ENCODE measurements at regions not wholly inside any gene's neighbourhood (a gene's known extent, or its start where the extent isn't known, plus 50 kb on each side); places are given as distances from the start of the nearest gene placed in this dataset.

GRCh38 chr22:49170053-49170452, 657.6 kb downstream of the BRD1 start:
- DNase-seq (ENCODE audit: low spot score): no peak

GRCh38 chr22:49169074-49169744, 658.5 kb downstream of the BRD1 start:
- no peak for DNase-seq (ENCODE audit: low spot score)

- no peak for DNase-seq (ENCODE audit: low spot score)
These were observed 659.4 kb downstream of the BRD1 start for GRCh38 chr22:49168219-49168813.

- DNase-seq (ENCODE audit: low spot score): no peak
These were observed 660.9 kb downstream of the BRD1 start for GRCh38 chr22:49166746-49167145.

GRCh38 chr22:49166211-49166610, 661.5 kb downstream of the BRD1 start:
- no peak for DNase-seq (ENCODE audit: low spot score)

GRCh38 chr22:49164773-49165320, 662.8 kb downstream of the BRD1 start:
- no peak for DNase-seq (ENCODE audit: low spot score)

- DNase-seq (ENCODE audit: low spot score): no peak
These were observed 663.5 kb downstream of the BRD1 start for GRCh38 chr22:49163960-49164690.

- no peak for DNase-seq (ENCODE audit: low spot score)
These were observed 664.3 kb downstream of the BRD1 start for GRCh38 chr22:49163258-49163959.

GRCh38 chr22:49162841-49163240, 664.8 kb downstream of the BRD1 start:
- DNase-seq (ENCODE audit: low spot score): no peak

GRCh38 chr22:49161002-49161850, 666.4 kb downstream of the BRD1 start:
- DNase-seq (ENCODE audit: low spot score): no peak

- DNase-seq (ENCODE audit: low spot score): no peak
These were observed 667.2 kb downstream of the BRD1 start for GRCh38 chr22:49160261-49161001.

- no peak for DNase-seq (ENCODE audit: low spot score)
These were observed 668.0 kb downstream of the BRD1 start for GRCh38 chr22:49159711-49160110.

GRCh38 chr22:49158741-49159564, 668.7 kb downstream of the BRD1 start:
- DNase-seq (ENCODE audit: low spot score): no peak

- no peak for DNase-seq (ENCODE audit: low spot score)
These were observed 669.9 kb downstream of the BRD1 start for GRCh38 chr22:49157529-49158339.

- no peak for DNase-seq (ENCODE audit: low spot score)
These were observed 670.9 kb downstream of the BRD1 start for GRCh38 chr22:49156662-49157285.

- no peak for DNase-seq (ENCODE audit: low spot score)
These were observed 671.7 kb downstream of the BRD1 start for GRCh38 chr22:49155770-49156580.

GRCh38 chr22:49155039-49155769, 672.5 kb downstream of the BRD1 start:
- DNase-seq (ENCODE audit: low spot score): no peak
